Left colon (tissue), 2 donors: ENCODE measurements at regions not wholly inside any gene's neighbourhood (a gene's known extent, or its start where the extent isn't known, plus 50 kb on each side); places are given as distances from the start of the nearest gene placed in this dataset.

ENCODE experiments used
- ATAC-seq: fragments of 200-7000 bp; cut with Tn5 transposase; one replicate; pipeline ENCODE4 v1.9.1; 2020; ENCODE audit warnings: mild to moderate bottlenecking, moderate library complexity
- DNase-seq, 2 donors: peaks; one replicate each; pipeline ENCODE4 v3.0.0-alpha.2; 2020
- intact Hi-C, 2 donors: fragments of 100-400 bp; cut with DNase I in 1 of 2; cut with micrococcal nuclease in 1 of 2; formaldehyde crosslinking; loops; one replicate each; pipeline versions ENCODE4 v1.11.2 to v1.14.0; 2022; cut with DNase I, micrococcal nuclease
- donor health status: DM: no; HTN: no; CAD: no.
- donor health status: DM: yes; HTN: yes; CAD: no.

DNA sequence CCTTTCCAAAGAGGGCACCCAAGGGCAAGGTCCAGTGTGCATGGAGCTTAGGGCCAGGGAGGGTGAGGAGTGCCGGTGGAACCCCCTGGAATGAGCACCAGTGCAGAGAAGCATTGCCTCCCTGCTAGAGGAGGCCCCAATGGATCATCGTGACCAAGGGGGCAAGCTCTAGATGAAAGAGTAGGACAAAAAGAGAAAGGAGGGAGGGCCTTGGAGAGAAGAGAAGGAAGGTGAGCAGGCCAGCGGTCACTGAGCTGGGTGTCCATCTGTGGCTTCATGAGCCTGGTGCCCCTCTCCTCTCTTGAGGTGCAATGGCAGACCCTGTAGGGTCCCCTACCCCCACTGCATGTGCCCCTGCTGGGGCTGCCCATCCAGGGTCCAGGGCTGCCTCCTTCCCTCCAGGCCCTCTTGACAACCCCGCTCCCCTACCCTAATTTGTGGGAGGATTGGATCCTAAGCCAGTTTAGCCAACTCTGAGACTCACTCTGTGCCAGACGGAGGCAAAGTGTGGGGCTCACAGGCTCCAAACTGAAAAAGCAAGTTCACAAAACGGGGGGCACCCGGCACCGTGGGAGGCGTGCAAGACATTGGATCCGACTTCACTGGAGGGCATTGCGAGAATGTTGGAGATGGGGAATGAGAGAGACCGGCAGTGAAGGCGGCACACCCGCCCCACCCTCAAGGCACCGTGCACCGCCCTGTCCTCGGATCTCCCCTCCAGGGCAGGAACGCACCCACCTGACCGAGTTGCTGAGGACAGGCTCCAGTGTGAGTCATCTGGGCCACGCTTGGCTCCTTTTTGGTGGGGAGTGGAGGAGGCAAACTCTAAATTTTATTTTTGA, 207.5 kb downstream of the KIF26A start:
- intact Hi-C loops: no loop called here
- no peak for ATAC-seq
- DNase-seq: no peak

DNA sequence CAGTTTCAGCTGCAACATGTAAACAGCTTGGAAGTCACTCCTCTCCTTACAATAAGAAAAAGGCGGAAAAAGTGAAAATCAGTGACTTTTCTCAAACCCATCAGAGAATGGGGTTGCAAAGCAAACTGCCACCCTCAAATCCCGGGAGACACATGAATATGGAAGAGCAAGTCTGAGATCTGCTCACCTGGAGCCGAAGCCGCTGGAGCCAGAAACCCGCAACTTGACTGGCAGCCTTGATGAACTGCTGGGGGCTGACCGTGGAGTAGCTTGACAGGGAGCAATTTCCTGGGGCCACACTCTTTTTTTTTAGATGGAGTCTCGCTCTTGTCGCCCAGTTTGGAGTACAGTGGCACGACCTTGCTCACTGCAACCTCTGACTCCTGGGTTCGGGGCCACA, 208.2 kb downstream of the KIF26A start:
- DNase-seq: no peak
- intact Hi-C loops: no loop called here
- no peak for ATAC-seq

DNA sequence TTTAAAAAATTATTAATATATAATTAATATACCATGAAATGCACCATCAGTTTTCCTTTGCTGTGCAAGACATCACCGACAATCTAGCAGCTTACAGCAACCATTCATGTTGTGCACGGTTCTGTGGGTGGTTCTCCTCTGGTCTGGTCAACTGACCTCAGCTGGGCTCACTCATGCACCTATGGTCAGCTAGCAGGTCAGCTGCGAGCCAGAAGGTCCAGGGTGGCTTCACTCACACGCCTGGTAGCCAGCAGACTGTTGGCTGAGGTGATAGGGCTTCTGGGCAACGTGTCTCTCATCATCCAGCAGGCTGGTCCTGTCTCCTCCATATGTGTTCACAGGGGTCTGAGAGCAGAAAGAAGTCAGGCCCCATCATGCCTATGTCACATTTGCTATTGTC, 210.4 kb downstream of the KIF26A start:
- DNase-seq (no peak), ATAC-seq (no peak)
- intact Hi-C loops: no loop called here

DNA sequence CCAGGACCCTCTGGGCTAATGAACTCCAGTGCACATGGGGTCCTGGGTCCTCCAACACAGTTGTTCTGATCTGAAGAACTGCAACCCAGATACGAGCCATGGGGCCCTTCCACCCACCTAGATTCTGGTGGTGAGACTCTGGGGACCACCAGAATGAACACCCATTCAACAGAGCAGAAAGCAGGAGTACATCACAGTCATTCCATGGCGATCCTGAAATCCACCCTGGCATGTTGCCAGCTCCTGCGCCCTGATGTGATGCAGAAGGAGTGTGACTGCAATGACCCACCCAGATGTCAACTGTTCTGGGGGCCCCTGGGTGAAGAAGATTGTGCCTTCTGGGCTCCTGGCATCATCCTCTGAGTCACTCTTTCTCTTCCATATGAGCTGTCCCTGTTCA, 211.6 kb downstream of the KIF26A start:
- intact Hi-C loops: no loop called here
- ATAC-seq (no peak), DNase-seq (peak in 1 of 2 donors; percentile 14)

DNA sequence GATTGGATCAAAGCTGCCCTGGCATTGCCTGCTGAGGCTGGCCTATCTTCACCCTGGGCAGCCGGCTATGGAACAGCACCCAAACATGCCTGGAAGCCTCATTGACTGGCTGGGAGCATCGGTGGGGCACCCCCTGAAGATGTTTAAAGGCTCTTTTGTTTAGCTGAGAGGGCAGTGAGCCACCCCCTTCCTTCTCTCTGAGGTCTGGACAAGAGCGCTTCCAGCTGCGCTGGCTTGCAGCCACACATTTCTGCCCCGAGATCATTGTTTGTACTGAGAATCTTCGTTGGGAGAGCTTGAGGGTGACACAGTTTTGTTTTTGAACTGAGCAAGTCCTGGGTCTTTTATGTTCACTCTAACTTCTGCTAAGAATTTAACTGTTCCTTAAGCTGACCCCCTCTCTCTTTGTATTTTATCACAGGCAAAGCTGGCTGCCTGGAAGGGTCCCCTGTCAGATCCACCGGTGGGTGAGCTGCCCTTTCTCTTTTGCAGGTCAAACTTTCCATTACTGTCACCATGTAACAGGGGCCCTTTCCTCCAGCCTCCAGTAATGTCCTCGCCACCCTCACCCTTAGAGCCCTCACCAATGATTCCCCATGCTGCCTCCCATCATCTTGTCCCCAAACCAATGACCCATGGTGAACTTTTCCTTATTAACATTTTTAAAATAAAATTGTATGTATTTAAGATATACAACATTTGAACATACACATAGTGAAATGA, 212.2 kb downstream of the KIF26A start:
- peak in 1 of 2 donors; percentile 30 for DNase-seq
- ATAC-seq: no peak
- intact Hi-C loops: no loop called here

DNA sequence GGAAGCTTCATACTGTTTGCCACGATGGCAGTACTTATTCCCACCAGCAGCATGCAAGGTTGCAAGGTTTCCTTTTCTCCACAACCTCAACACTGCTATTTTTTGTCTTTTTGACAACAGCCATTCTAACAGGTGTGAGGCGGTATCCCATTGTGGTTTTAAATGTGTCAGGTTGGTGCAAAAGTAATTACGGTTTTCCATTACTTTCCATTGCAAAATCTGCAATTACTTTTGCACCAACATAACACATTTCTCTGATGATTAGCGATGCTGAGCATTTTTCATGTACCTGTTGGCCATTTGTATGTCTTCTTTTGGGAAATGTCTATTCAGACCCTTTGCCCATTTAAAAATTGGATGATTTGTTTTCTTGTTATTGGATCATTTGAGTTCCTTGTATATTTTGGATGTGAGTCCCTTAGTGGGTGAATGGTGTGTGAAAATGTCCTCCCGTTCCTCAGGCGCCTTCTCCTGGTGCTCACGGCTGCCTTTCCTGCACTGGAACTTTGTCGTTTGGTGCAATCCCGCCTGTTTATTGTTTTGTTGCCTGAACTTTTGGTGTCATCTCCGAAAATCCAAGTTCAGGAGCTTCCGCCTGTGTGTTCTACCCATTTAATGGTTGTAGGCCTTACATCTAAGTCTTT, 213.6 kb downstream of the KIF26A start:
- DNase-seq: no peak
- no peak for ATAC-seq

DNA sequence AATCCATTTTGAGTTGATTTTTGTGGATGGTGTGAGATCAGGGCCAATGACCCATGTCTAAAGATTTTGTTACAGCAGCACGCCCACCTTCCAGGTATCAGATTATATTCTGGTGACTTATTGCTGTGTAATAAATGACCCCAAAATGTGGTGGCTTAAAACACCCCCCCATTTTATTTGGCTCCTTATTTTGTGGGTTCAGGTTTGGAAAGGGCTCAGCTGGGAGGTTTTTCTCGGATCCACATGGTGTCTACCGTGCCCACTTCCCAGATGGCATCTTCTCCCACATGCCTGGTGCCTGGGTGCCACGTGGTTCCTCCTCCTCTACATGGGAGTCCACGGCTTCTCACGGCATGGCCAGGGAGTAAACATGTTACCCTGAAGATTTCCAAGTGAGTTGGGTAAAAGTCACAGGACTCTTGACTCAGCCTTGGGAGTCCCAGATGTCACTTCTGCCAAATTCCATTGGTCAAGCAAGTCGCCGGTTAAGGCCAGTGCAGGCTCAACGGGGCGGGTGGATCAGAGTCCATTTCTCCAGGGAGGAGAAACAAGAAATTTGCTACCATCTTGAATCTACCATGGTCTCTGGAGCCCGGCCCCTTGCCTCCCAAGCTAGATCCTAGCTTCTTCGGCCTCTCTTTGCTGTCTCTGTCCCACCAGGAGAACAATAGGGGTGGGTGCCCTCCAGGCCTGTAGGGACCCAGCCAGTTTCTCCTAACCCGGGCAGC, 214.3 kb downstream of the KIF26A start:
- no peak for ATAC-seq
- intact Hi-C loops: no loop called here
- peak in 1 of 2 donors; percentile 16 for DNase-seq

More for the DNA sequence above, 213.6 kb downstream of the KIF26A start:
- intact Hi-C loops: no loop called here

DNA sequence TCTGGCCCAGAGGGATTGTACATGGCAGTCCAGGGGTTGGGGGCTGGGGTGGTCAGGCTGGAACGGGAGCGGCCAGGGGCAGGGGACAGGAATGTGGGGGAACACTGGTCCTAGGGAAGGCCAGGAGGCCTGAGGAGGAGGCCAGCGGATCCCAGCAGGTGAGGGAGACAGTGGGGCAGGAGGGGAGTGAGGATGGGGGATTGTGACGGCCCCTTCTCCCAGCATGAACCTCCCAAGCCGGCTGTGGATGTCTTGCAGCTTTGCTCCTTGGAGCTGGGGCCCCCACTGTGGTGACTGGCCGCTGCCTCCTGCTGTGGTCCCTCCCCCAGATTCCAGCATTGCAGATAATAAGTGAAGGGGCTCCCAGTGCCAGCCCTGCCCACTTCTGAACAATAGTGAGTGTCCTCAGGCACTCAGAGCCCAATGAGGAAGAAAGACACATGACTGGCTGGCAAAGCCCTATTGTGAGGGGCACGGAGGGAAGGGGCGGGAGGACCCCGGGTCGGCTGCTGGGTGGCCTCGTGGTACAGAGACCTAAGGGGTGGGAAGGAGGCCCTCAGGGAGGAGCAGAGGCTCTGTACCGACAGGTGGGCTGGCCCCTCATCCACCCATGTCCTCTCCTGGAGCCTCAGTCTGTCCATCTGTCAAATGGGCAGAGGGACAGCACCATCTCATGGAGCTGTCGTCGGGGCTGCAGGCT, 215.0 kb downstream of the KIF26A start:
- intact Hi-C loops: no loop called here
- DNase-seq (no peak), ATAC-seq (no peak)

DNA sequence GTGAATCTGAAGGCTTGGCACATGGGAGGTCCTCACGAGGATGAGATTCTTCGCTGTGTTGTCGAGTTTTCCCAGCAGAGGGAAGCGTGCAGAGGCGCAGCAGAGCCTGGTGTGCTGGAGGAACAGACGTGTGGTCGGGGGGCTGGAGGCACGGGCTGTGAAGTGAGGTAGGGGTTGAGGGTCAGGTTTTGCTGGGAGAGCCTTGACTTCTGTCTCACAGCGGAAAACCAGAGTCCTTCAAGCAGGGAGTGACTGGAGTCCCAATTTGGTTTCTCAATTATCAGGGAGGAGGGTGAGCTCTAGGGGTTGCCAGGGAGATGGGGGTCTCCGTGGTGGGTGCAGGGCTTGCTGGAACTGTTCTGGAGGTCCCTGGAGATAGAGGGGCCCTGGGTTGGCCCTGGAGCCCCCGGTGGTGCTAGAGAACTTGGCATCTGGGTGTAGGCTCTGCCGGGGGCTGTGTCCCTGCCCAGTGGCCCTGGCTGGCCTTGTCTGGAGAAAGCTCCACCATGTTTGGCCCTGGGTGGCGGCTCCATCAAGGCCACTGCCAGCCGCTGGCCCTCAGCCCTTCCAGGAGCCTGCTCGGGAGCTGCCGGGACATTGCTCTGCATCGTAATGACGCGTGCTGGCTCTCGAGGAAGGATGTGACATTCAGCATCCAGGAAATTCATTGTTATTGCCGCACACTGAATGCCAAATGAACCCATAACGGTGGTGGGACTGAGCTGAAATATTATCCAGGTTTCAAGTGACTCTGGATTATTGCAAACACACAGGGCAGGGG, 215.7 kb downstream of the KIF26A start:
- intact Hi-C loops: no loop called here
- no peak for ATAC-seq
- peak in 1 of 2 donors; percentile 16 for DNase-seq

DNA sequence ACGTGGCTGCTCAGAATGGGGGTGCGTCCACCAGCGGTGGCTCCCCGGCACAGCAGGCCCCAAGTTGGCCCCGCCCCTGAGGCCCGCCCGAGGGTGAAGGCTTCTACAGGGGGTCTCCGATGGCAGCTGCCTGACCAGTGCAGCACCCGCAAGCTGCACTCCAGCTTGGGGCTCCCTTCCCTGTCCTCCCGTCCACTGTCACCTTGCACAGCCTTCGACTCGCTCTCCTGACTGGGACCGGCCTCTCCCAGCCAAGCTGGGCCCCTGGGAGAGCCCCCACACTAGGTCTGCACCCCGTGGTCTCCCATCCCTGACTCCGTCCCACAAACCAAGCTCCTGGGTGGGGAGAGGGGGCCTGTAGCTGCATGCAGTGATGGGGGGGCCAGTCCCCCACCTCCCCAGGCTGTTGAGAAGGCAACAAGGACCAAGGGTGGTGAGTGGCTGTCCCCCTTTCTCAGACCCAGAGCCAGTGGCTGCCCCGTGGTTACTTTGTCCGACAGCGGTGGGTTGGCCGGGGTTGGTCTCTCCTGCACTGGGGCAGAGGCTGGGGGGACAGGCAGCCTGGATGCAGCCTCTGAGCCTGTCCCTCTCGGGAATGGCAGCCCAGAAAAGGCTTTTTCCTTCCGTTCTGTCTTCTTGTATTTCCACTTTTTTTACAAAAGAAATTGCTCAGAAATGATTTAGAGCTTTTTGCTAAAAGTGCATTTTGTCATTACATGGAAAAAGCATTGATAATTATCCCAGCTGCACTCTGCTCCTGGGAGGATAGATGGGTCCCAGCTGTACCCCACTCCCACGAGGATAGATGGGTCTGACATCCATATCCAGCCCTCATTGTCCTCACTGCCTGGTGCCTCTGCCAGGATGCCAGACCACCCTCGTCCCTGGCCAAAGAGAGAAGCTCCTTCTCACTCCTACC, 217.0 kb downstream of the KIF26A start:
- ATAC-seq (no peak), DNase-seq (peak in 1 of 2 donors; percentile 19)
- intact Hi-C loops: no loop called here

DNA sequence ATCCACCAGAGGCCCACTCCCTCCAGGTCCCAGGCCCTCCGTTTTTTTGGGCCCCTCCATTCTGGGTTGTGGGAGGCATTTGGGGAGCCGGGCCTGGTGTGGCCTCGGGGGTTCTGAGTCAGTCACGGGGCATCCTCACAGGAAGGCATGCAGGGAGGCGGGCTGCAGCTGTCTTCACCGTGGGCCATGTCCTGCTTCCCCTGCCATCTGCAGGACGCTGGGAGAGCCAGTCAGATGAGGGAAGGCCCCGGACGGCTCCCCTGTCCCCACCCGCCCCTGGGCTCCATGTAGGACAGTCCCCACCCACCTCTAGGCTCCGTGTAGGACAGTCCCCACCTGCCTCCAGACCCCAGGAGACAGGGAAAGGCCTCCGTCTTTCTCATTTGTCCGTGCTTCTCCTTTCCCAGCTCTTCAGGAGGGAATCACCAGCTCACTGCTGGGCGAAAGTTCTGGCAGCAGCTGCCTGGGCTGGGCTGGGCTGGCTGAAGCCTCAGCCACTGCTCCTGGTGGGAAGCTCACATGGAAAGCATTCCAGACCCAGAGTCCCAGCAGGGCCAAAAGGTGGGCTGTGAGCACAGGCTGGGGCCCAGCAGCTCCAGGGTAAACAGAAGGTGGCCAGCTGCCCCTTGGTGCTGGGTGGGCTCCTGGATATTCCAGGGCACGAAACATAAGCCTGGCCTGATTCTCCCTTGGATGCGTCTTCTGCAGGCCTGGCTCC, 217.8 kb downstream of the KIF26A start:
- intact Hi-C loops: no loop called here
- no peak for ATAC-seq
- no peak for DNase-seq

DNA sequence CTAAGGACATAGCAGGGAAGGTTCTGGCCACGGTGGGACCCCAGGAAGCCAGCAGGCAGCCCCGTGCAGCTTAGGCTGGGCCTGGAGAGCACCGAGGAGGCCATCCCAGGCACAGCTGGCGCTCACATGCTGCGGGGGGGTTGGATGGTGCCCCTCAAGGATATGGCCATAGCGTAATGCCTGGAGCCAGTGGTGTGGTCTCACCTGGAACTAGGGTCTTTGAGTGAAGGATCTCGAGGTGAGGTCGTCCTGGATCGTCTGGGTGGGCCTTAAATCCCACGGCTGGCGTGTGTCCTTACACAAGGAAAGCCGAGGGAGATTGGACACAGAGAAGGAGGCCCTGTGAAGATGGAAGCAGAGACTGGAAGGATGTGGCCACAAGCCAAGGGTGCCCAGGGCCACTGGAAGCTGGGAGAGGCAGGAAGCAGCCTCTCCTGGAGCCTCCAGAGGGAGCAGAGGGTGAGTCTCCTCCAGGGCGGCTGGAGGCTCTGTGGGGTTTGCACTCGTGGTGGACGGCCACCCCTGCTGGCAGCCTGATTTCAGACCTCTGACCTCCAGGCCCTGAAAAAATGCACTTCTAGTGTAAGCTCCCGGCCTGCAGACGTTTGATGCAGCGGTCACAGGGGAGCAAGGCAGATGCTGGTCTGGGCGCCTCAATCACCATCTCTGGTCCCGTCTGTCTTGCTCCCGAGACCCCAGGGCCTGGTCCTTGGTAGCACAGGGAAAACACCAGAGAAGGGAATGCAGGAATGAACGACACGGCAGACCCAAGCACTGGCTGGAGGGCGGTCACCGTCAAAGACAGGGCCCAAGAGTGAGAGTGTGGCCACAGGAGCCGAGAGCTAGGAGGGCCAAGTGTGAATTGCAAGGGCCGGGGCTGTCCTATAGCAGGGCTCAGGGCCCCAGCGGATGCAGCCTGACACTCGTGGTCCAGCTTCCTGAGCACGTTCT, 218.6 kb downstream of the KIF26A start:
- DNase-seq: no peak
- intact Hi-C loops: no loop called here
- no peak for ATAC-seq

DNA sequence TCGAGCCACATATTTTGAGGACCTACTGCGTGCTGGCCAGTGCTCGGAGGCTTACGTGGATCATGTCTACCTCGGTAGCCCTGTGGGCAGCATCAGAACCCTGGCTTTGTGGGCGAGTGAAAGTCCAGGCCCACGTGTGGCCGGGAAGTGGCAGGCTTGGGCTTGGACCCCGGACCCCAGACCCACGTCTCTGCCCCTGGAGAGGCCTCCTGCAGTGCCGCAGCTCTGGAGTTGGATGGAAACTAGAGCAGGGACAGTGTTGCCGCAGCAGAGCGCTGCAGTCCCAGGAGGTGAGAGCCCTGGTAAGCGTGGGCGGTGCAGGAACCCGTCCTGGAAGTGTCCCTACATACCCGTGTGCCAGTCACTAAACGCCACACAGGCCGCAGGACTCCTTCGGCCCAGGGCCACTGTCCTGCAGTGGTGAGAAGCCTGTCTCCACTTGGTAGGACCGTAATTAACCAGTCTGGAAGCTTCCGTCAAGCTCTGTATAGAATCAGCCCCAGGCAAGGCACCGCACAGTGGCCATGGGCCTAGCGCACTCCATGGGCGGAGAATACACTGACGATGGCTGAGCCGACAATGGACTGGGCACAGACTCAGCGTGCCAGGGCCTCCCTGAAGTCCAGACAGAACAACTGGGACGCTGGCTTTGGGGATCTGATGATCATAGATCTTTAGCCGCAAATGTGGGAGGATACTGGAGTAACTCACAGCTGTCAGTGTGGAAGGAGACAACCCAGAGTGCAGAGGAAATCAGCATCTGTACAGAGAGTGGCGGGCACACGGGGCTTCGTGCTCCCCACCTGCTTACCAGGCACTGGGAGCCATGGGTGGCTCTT, 219.5 kb downstream of the KIF26A start:
- DNase-seq: peak in 1 of 2 donors; percentile 22
- intact Hi-C loops: no loop called here
- no peak for ATAC-seq

DNA sequence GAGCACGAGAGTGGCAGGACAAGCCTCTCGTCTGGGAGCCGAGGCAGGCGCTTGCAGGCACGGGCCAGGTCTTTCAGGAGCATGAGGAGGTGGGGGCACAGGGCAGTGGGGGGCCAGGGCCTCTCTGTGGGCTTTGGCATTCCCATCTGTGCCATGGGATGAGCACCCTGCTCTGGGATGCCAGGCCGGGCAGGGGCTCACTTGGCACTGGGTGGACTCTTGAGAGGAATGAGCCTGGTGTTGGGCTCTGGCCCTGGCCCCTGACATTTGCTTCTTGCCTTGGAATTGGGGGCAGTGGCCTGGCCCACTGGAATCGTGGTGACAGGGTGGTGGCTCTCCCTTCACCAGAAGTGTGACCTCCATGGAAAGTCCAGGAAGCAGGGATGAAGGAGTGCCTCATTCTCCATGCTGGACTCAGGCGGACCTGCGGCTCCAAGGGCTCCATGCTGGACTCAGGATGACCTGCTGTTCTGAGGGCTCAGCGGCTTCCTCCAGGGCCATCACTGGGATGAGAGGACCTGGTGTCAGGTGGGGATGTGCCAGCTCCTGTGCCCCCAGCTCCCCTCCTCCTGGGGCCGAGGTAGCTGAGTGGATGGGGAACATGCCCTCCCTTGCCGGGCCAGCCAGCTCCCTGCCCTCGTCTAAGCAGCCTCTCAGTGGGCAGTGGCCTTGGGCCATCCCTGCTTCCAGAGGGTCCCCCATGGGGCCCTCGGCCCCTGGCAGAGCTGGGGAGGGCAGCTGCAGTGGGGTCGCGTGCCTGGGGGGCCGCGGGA, 220.3 kb downstream of the KIF26A start:
- no peak for ATAC-seq
- intact Hi-C loops: no loop called here
- peak in 1 of 2 donors; percentile 10 for DNase-seq
